Hippocampal formation (tissue), 2 donors: ENCODE measurements at regions not wholly inside any gene's neighbourhood (a gene's known extent, or its start where the extent isn't known, plus 50 kb on each side); places are given as distances from the start of the nearest gene placed in this dataset.
"Not testable (repeated sequence)": the region's sequence is repeated elsewhere in the genome, so short reads cannot be mapped to it uniquely, and the experiment has no call there.

Experiments
- DNase-seq, 2 donors: peaks; one replicate each; lab custom pipeline; 2025; lab: John Stamatoyannopoulos, UW

DNA sequence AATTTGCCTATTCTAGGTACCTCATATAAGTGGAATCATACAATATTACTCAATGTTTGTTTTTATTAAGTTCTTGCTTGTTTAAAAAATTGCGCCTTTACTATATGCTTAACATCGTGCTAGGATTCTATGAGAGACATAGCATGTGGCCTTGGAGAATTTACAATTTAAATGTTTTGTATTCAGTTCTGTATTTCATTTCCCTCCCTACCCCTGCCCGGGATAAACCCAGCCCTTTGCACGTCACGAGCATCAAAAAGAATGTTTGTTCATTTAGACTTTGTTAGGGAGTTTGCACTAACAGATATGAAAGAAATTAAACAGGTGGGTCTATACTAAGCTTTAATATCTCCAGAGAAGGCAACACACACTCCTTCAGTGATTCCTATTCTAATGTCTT is 75.7 kb downstream of the C18orf54 start:
- no peak for DNase-seq

DNA sequence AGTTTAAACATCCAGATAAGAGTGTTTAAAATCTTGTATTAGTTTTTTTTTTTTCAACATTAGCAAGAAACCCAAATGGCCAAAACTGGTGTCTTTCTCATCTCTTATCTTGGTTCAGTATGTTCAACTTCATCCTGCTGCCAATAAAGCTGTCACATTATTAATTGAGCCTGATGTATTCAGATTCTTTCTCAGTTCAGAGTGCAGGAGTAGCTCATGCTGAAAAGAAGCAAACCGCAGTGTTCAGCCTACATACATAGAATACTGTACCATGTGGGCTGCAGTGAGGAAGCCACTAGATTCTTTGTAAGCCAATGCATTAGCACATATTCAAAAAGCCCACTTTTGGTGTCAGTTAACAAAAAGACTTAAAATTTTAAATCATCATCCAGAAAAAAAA is 76.2 kb downstream of the C18orf54 start:
- no peak for DNase-seq

DNA sequence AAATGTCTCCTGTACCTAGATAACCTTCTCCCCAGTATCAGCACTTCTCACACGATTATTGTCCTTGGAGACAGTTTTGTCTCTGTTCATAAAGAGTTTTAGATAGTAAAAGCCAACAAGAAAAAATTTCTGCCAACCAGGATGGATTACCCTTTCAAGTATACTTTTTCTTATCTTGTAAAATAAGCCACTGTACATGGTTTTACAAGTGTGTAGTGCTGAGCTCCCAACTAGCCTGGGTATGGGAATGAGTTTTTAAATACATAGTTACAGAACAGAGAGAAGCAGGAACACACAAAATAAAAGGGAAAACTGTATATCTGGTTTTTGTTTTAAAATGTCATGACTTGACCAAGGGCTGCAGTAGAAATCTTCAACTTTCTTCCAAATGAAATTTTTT is 76.7 kb downstream of the C18orf54 start:
- no peak for DNase-seq

DNA sequence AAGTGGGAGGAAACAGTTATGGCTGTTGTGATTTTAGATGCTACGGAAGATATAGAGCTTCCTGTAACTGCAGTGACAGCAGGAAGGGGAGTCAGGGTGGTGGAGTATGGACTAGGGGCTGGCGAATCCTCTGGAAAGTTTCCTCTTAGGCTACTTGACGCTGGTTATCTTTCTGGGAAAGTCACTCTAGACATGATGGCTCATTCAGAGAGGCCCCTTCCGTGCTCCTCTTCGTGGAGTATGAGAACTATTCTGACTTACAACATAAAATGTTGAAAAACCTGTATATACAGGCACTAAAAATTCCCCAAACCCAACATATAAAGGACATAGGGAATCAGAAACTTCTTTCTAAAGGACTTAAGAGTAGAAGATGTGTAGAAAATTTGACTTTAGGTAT is 78.8 kb downstream of the C18orf54 start:
- no peak for DNase-seq

DNA sequence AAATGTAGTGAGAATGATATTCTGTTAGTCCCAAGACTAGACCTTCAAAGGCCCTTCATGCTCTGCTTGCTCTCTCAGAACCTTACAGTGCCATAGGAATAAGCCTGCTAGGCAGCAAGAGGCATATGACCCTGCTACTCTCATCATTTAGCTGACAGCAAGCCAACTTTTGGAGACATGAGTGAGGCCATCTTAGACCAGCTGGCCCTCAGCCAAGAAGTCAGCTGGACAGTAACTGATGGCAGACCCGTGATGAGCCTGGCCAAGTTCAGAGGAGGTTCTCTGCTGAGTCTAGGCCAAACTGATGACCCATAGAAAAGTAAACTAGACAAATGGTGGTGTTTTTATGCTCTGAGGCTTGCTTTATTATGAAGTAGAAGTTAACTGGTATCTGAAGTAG is 82.6 kb downstream of the C18orf54 start:
- no peak for DNase-seq

DNA sequence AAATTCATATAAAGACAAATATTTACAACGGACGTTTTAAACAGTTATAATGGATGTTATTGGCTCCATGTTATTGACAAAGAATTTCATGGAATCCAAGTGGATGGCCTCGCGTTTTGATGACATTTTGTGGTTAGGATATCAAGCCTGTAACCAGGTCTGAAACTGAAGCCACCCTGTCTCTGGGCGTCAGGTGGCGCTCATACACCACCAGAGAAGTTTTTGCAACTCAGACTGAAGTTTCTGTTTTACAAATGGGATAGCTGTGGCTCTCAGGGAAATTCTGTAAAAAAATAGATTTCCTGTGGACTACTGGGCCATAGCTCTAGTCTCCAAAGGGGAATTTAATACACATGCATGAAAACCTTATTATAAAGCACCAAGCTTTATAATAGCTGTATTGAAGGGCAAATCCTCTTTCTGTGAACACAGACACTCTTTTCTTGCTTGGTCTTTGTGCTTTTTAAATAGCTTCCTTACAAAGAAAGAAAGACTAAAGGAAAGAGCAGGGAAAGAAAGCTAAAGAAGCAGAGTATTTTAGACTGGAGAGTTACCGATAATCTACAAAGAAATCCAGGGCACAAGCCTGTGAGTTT is 86.7 kb downstream of the C18orf54 start:
- peak; percentile 9 to 35 for DNase-seq

DNA sequence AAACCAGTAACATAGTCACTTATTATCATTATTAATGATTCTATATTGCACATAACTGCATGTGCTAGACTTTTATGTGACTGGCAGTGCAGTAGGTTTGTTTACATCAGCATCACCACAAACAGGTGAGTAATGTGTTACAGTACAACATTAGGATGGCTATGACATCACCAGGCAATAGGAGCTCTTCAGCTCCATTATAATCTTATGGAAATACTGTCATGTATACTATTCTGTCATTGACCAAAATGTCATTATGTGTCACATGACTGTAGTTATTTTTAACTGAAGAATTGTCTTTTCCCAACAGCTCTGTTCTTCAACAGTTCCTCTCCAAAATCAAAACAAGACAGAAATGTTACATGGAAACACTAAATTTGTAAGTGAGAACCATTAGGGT is 96.3 kb downstream of the C18orf54 start:
- DNase-seq: no peak

DNA sequence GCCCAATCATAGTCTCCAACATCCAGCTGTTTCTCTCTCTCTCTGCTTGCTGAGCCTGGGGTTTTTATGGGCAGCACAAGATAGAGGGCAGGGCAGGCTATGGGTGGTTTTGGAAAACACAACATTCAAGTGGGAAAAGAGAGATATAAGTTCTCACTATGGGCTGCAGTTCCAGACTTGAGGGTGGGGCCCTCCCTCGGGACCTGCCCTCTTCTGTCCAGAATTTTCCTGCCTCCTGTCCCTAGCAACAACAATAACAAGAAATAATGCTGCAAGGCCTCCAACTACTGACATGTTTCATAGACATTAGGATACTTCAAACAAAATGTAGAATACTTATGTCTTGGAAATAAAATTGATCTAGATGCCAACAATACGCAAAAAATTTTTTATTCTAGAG is 107.8 kb downstream of the C18orf54 start:
- DNase-seq: no peak

DNA sequence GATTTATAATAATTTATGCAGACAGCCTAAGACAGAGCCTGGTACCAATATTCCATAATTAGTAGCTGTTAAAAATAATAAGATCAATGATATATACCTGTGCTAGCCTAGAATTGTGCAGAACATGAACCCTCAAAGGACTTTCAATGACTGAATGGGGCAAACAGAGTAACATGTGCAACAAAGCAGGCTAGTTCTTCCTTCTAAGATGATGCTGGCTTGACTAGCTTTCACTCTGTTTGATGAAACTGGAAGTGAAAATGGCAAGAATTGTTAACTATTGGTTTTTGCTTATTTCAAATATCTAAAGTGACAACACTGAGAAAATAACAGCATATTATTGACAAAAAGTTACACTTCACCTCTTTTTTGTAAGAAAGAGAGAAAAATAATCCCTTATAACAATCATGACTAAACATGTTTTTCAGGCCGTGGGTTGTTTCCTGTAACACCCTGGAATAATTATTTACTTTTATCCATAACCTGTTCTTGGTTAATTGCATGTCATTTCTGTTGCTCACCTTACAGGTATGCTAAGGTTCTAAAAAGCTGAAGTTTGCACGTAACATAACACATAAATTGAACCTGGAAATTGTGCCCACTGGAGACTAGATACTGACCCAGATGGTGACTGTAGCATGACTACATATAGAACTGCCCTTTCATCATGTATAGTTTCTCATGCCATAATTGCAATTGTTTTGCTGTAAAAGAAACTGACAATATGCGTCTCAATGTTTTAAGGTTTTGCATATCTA is 108.7 kb downstream of the C18orf54 start:
- DNase-seq: no peak

- DNase-seq: no peak
Measured at GRCh38 chr18:54479365-54479764, 111.7 kb upstream of the DYNAP start.

DNA sequence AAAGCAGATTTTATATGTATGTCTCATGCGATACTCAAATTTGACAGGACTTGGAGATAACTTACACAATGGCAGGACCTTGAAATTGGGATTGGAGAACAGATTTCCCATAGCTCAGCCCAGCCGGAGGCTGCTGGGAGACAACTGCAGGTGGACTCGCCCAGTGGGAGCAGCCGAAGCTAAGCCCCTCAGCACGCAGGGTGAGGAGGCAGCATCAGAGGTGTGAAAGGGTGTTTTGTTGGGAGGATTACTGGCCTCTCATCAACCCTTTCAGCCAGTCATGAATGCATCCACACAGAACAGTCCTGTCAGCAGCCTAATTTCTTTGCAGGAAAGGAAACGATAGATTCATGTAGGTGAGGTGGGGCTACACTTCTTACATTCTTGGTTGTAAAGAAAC is 110.4 kb upstream of the DYNAP start:
- DNase-seq: no peak

DNA sequence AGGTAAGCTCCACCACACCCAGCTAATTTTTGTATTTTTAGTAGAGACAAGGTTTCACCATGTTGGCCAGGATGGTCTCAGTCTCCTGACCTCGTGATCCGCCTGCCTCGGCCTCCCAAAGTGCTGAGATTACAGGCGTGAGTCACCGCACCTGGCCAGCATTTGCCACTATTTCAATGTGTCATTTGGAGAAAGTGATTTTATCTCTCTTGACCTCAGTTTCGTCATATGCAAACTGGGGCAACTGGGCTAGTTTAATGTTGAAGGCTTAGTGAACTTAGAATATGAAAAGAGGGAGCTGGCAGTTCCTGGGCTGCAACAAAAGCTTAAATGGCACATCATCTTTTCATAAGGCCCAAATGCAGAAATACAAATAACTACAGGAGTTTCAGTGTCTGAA is 88.6 kb upstream of the DYNAP start:
- DNase-seq: not testable (repeated sequence)

DNA sequence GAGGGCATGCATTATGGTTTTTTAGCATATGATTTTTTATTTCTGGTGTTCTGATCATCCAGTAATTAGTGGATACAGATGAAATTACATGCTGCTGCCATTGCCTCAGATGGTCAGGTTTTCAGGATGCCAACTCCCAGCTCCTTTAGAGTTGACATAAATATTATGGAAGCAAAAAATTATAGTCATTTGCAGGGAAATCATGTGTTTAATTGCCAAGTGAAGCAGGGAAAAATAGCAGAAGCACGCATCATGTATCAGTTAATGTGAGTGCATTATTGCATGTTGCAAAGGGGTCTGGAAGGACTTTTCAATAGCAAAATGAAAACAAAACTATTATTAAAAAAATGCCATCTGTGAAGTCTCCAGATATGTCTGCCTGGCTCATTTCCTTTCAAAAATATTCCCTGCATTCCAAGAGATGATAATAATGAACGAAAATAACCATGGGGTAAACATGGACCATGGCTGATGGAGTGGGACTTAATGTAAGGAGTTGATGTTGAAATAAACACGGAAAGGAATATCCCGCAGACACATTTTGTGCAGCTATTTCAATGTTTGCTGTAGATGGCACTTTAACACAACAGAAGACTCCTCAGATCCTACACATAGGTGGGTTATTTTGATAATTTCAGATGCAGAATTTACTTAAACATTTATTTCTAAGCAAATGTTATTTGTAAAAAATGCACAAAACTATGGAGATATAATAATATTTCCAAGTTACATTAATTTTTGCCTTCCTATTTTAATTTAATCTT is 87.7 kb upstream of the DYNAP start:
- no peak for DNase-seq

- DNase-seq: no peak
Measured at GRCh38 chr18:54506516-54507261, 84.4 kb upstream of the DYNAP start.

DNA sequence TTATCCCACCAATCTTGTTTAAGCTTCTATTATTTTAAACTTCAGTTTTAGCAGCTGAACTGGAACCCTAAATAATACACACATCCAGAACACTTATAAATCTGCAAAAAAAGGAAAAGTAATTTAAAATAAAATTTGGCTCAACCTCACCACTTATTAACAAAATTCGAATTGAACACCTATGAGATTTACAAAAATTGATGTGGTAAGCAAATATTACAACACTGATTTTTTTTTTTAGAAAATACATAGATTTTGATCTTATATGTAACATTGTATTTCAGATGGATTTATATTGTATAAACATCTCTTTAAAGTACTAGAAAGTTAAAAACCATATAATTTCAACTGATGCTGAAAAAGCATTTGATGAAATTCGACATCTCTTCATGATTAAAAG is 81.3 kb upstream of the DYNAP start:
- no peak for DNase-seq

- DNase-seq: no peak
Measured at GRCh38 chr18:54515149-54515548, 75.9 kb upstream of the DYNAP start.

DNA sequence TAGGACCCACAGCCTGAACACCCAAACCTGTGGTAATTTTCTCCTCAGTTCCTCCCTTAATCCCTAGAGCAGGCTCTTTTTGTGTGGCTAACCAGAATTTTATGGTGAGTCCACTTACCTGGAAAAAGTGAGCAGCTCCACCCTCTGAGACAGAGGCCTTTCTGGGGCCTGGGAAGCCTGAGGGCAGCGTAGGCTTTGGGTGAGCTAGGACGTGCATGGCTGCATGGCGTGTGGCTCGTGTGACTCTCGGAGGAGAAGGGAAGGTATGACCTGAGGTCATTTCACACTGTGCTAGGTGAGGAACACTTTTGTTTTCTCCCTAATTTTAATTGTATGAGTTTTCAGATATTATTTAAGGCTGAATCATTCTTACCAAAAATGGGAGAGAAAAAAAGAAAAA is 73.5 kb upstream of the DYNAP start:
- no peak for DNase-seq

- no peak for DNase-seq
Measured at GRCh38 chr18:54521846-54522245, 69.2 kb upstream of the DYNAP start.

GRCh38 chr18:54528942-54529376 is 62.1 kb upstream of the DYNAP start:
- no peak for DNase-seq

DNA sequence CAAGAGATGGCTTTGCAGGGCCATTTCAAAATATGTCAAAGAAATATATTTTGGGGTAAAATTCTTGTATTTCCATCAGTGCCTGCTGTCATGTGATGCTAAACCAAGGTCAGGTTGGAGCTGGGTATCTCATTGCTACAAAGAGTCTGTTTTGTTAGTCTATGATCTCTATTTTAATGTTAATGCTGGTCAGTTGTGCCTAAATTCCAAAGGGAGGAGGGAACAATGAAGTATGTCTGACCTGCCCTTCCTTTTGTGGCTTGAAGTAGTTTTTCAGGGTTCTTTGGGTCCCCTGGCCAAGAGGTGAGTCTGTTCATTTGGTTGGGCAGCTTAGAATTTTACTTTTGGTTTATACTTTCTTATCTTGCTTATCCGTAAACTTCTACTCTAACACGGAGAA is 61.6 kb upstream of the DYNAP start:
- DNase-seq: no peak

GRCh38 chr18:54530285-54530684 is 60.8 kb upstream of the DYNAP start:
- DNase-seq: no peak

DNA sequence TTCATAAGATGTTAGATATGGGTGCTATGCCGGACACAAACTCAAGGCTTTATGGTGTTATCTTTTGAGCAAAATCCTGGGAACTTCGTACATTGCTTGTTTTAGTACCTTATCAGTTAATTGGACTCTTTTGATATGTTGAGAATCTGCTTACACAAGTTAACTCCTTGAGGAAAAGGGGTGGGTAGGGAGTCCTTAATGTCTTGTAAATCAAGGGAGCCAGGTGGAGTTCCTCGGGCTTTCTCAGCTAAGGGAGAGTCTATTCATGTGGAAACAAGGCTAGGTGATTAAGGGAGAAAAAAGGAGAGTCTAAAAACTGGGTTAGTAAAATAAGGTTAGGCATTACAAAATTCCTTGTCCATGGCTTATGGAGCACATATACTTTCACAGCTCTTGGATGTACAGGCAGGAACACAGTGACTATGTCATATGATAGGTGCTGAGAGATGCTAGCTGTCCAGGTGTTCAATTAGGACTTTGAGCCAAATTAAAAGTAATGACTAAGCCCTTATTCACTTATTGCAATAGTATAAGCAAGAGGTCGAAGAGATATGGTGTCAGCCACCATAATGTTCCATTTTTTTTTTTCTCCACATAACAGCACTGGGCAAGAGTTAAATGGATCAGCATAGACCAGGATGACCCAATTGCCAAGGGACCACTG is 59.5 kb upstream of the DYNAP start:
- DNase-seq: no peak
